ENCODE measurements at regions not wholly inside any gene's neighbourhood (a gene's known extent, or its start where the extent isn't known, plus 50 kb on each side); places are given as distances from the start of the nearest gene placed in this dataset.

DNA sequence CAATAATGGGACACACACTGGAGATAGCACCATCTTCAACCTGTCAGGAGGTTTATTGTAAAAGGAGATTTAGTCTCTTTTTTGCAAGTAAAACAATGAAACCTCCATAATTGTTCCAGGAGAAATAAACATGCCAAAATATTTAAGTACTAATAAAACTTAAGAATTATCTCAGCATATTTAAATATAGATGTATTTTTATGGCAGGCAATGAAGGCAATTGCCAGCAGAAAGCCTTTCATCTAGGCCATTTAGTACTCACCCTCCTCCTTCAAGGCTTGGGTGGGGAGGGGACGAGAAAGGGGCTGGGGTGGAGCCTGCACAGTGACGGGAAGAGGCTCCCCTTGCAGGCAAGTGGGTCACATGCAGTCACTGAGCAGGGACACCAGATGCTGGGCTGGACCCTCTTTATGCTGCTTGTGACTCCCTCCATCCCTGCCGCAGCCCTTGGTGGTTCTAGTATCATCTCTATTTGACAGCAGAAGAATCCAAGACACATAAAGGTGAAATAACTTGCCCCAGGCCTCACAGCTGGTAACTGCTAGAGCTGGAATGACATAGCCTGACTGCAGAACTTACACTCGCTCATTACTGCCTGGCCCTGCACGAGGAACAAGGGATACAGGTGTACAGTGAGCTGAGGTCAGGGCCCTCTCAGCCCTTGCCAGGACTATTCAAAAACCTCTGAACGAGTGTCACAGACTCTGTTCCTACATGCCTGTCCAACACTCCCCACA lies 449.5 kb upstream of the ZMIZ1 start:
- DNase-seq (ENCODE audit: low read depth in 4 of 4, low spot score in 3 of 4) = no peak

DNA sequence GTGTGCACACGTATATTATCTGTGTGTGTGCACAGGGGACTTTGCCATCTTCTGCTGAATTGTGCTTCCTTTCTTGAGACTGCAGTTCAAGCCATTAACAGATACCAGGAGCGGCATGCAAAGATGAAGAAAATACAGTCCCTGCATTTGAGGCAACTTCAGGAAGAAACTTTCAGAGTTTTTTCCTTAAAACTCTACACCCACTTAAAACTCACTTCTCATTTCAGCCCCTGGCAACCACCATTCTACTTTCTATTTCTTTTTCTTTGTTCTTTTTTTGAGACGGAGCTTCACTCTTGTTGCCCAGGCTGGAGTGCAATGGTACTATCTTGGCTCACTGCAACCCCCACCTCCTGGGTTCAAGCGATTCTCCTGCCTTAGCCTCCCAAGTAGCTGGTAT lies 448.9 kb upstream of the ZMIZ1 start:
- DNase-seq (ENCODE audit: low read depth in 4 of 4, low spot score in 3 of 4) = no peak

DNA sequence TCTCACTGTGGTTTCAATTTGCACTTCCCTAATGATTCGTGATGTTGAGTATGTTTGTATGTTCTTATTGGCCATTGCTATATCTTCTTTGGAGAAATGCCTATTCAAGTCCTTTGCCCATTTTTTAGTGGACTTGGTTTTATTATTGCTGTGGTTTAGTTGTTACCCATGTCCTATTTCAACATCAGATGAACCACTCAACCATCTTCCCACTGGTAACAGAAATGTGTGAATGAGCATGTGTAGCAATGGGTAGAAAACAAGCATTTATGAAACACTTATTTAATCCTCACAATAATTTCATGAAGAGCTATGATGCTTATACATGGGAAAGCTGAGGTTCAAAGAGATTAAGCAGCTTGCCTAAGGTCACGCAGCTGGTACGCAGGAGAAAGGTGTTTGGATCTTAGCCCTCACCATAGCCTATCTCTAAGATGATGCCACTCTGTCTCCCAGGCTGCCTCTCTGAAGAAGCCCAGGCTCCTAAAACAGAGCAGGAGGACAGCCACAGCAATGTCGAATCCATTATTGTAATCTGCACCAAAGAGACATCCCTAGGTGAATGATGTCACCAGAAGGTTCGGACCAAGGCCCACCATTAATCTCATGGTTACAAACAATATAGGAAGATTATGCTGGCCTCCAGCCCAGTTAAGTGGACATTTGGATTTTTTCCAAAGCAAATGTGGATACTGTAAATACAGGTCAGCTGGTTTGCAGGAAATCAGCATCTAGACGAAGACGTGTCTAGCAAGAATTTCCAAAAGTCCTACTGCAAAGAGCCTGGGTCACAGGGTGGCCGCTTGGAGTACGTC lies 447.6 kb upstream of the ZMIZ1 start:
- no peak for DNase-seq (ENCODE audit: low read depth in 4 of 4, low spot score in 3 of 4)

DNA sequence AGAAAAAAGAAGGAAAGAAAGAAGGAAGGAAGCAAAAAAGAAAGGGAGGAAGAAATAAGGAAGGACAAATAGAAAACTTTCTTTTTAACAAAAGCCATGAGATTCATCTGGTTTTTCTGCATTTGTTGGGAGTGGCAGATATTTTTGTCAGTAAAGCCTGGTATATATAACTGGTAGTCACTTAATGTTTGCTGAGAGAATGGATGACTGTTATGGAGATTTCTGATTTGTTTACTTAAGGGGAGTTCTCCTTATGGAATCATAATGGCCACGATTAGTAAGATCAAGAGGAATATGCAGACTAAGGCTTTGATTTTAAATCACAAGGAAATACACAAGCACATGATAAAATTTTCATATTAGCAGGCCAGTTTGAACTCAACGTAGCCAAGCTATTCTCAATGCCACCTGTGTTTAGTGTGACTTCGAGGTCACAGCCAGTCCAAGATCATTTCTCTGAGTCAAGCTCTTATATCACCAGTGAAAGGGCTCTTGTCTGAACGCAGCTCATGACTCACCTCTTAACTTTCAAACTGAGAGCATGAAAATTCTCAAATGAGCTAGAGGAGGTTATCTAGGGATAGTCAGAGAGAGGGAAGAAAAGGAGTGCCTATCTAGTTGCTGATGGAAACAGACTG lies 445.1 kb upstream of the ZMIZ1 start:
- no peak for DNase-seq (ENCODE audit: low read depth in 4 of 4, low spot score in 3 of 4)

DNA sequence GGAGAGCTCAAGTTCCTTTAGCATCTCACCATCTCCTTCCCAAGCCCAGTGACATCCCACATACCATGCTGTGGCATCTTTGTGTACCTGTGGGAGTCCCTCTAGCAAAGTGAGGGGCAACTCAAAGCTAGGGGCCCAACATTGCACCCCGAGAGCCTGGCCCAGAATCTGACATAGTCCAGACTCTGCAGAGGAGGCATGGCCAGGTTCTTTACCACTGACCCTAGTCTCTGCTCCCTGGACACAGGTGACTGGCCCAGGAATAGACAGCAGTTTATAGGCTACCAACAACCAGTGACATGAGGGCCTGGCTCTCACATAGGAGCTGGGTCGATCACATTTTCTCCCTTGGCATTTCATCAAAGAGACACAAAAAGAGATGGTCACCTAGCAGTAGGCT lies 444.0 kb upstream of the ZMIZ1 start:
- no peak for DNase-seq (ENCODE audit: low read depth in 4 of 4, low spot score in 3 of 4)

DNA sequence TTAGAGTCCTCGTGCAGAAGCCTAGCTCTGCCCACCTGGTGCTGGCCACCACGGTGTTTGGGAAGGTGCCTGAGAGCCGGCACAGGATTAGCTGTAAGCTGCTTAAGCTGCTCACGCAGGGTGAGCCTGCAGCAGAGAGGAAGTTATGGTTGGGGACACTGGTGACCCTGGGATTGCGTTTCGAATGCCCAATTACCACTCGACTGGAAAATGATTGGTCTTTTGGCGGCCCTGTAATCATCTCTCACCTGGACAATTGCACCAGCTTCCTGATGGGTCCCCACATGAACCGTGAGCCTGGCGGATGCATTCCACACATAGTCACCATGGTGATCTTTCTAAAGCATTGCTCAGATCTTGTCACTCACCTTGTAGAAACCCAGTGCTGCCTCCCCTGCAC lies 442.3 kb upstream of the ZMIZ1 start:
- no peak for DNase-seq (ENCODE audit: low read depth in 4 of 4, low spot score in 3 of 4)

DNA sequence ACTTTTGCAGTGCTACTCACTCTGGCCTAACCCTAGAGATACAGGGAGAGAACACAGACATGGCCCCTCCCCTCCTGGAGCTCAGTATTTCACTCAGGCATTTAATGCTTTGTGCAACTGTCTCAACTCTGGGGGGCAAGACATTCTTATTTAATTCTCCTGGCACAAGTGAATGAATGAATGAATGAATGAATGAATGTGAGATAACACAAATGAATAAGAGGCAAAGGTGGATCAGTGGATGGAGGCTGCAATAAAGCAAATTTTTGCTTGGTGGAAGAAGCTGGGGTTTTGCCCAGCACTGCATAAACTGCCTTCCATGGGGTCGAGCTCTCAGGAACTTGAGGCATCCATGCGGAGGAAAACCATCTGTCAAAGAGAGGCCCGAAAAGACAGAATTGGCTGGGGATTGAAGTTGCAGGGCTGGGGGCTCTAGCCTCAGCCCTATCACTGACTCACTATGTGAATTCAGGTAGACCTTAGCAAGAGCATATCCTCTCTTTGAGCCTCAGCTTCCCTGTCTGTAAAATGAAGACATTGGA lies 441.4 kb upstream of the ZMIZ1 start:
- DNase-seq (ENCODE audit: low read depth in 4 of 4, low spot score in 3 of 4) = no peak

DNA sequence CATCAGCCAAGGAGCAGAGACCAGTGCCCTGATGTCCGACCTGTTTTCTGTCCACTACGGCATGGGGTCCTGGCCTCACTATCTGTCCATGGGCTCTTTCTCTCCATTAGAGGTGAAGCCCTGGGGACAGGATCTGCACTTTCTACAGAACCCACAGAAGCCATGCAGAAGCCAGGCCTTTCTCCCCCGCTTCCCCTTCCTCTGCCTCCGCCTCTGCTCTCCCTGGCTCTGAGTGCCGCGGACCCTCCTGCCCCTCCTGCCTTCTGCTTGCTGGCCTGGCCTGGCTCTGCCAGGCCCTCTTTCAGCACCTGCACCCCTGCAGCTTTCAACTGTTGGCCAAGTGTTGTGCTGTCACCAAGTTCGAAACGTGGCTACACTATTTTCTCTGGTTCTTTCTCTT lies 439.8 kb upstream of the ZMIZ1 start:
- DNase-seq (ENCODE audit: low read depth in 4 of 4, low spot score in 3 of 4) = no peak

DNA sequence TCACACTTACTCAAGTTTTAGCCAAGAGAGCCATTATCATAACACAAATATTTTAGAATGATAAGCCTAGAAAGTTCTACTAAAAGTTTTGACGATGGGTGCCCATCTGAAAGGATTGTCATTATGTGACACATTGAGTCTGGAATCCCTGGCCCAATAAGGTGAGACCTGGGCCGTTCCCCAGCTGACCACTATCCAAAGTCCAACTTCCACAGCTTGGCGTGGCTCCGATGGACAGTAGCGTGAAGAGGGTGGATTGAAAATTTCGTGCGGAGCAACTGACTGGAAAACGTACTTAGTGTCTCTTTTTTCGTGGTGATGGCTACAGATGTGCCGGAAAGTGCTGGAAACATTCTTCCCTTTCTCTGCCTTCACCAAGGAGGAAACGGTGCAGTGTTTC lies 439.0 kb upstream of the ZMIZ1 start:
- no peak for DNase-seq (ENCODE audit: low read depth in 4 of 4, low spot score in 3 of 4)

DNA sequence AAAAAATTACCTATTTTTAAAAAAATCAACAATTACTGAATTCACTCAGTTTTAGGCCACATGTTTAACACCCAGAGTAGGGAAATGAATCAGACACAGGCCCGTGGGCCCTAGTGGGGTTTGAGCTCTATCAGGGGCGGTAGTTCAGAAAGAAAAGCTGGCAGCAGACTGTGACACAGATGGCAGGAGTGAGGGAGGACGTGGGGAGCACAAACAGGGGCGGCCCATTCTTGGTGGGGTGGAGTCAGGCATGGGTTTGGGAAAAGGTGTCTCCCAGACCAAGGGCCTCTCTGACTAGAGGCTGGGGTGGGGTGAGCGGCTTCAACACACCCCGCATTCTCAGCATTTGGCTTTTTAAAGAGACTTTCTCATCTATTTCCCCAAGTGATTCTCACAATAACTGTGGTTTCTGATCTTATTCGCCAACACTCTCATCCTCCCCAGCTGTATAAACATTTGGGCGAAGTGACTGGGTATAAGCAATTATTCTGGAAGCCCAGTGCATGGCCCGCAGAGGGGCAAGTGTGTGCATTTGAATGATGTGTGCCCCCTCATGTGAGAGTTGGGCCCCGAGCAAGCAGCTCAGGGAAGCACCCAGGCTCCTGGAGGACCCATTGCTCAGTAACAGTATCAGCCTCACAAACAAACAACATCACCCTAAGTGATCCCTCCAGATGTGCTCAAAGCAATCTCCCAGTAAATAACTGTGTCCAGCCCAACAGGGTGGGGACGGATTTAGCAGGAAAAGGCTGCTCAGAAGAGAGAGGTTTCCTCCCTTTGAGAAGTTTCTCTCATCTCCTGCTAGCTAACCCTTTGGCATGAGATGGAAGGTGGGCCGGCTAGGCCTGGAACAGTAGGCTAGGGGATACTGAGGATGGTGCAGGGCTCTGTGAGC lies 437.6 kb upstream of the ZMIZ1 start:
- no peak for DNase-seq (ENCODE audit: low read depth in 4 of 4, low spot score in 3 of 4)

DNA sequence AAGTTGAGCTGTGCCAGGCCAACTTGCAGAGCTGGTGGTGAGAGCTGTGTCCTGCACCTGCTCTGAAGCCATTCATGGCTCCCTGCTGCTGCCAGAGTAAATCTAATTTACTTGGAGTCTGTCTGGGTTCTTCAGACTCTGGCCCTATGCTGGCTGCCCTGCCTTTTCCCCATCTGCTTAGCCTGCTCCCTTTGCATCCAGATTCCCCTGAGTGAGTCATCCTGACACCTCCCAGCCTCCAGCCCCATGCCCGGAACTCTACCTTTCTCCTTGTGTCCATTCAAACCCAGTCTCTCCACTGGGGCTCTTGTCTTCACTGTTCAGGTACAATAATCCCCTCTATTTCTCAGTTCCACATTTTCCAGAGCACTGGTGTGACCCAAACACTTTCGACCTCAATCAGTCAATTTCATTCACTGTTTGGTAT lies 434.4 kb upstream of the ZMIZ1 start:
- no peak for DNase-seq (ENCODE audit: low read depth in 4 of 4, low spot score in 3 of 4)

DNA sequence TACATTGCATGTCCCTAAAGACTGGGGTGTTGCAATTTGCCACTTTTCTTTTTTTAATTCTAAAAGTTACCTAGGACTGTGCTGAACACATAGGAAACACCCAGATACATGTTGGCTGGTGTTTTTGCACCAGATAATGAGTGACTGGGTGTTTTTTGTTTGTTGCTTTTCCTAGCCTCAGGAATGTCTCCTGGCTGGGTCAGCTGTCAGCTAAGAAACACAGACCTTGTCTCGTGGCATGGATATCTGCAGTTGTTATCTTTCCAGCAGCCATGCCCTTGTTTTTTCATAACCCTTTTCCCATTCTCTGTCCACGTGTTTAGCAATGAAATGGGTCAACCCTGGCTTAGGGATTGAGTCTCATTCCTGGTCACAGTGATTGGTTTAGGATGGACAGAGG lies 433.9 kb upstream of the ZMIZ1 start:
- DNase-seq (ENCODE audit: low read depth in 4 of 4, low spot score in 3 of 4) = no peak

DNA sequence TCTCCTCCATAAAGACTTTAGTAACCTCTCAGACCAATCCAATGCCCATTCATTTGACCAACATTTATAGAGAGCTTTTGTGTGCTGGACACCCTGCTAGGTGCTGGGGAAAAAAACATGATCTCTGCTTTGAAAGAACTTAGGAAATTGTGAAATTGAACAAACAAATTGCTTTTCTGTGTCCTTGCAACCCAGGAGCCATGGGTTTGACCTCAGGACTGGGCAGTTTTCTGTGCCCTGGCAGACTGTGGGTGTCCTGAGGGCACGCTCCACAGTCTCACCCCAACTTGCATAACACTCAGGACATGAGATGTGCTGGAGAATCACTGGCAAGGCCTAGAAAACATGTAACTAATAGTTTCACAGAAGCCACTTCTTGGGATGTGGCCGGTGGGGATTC lies 429.1 kb upstream of the ZMIZ1 start:
- no peak for DNase-seq (ENCODE audit: low read depth in 4 of 4, low spot score in 3 of 4)

DNA sequence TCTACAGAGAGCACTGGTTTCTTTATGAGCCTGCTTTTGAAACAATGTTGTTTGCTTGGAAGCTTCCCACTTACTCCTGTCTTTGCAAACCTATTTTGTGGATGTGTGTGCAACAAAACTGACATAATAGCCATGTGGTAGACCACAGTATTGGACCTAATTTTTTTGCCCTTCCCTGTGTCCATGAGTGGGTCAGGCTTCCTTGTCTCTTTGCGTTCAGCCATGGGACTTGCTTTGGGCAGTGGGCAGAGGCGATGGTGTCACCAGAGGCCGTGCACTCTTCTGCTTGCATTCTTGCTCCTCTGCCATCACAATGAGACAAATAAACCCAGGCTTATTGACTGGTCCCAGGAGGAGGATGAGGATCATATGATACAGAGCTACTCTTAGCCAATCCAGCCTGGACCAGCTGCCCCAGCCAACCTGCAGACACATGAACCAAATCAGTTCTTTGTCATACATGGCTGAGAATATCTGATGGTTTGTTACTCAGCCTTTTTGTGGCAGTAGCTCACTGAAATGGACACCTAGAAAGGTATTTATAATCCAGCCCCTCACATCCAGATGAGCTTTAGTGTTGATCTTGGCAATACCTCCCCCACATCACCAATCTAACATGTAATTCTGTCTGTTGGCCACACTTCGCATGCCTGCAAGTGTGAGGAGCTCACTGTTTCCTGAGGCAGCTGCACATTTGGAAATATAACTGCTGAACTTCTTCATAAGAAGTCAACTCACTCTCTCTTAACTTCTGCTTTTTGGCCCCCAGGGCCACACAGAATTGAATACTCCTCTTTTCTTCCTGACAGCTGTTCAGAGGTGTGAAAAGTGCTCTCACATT lies 427.8 kb upstream of the ZMIZ1 start:
- DNase-seq (ENCODE audit: low read depth in 4 of 4, low spot score in 3 of 4) = no peak

DNA sequence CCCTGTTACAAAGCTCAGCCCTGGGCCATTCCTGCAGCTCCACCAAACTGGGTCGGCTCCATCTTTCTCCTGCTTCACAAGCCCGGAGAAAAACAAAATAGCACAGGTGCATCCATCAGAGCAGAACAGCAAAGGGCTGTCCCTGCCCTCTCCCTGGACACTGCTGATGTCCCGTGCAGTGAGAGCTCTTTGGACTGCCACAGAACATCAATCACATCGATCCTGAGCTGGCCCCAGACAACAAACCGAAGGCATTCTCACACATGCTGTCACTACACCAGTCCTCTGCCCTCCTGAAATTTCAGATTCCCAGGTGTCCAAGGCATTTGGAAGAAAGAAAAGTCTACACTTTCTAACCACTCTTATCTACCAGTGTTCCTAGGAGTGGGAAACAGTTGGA lies 427.1 kb upstream of the ZMIZ1 start:
- no peak for DNase-seq (ENCODE audit: low read depth in 4 of 4, low spot score in 3 of 4)

DNA sequence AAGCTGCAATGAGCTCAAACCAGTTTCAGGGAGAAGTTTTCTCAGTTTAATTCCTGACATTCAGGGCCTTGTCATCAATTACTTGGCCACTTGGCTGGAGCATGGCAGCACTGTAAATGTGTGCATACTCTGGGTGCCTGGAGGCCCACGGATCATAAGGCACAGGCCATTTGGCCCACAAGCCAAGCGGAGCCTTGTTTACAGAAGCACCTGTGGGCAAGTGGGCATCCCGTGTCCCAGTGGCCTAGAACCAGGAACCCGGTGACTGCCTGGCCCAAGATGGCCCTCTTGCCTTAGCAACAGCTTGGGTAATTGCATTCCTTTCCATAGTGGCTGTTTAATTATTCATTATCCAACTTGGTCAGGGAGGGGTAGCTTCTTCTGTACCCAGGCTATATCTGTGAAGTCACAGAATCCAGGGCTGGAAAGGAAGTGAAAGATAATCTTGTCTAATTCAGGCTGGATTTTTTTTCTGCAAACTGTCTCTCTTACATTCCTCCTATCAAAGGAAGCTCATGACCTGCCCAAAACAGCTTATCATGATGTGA lies 426.4 kb upstream of the ZMIZ1 start:
- DNase-seq (ENCODE audit: low read depth in 4 of 4, low spot score in 3 of 4) = no peak

DNA sequence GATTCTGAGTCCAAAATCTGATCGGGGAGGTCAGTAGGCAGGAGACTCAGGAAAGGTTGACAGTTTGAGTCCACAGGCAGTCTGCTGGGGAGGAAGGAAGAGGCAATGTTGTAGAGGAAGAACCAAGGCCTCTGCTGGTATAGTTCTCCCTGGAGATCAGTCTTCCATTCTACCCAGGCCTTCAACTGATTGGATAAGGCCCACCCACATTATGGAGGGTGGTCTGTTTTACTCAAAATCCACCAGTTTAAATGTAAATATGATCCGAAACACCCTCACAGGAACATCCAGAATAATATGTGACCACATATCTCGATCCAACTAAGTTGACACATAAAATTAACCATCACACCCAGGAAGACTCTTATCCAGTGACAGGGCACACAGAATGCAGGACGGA lies 425.3 kb upstream of the ZMIZ1 start:
- DNase-seq (ENCODE audit: low read depth in 4 of 4, low spot score in 3 of 4) = no peak

DNA sequence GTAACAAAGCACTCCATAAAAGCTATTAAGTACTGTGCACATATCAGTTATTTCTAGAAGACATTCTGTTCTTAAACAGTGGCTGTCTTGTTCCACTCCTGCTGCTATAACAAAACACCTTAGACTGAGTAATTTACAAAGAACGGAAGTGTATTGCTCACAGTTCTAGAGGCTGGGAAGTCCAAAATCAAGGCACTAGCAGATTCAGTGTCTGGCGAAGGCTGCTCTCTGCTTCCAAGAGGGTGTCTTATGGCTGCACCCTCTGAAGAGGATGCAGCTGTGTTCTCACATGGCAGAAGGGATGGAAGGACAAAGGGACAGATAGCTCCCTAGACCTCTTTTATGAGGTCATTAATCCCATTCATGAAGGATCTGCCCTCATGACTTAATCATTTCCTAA lies 424.2 kb upstream of the ZMIZ1 start:
- no peak for DNase-seq (ENCODE audit: low read depth in 4 of 4, low spot score in 3 of 4)

DNA sequence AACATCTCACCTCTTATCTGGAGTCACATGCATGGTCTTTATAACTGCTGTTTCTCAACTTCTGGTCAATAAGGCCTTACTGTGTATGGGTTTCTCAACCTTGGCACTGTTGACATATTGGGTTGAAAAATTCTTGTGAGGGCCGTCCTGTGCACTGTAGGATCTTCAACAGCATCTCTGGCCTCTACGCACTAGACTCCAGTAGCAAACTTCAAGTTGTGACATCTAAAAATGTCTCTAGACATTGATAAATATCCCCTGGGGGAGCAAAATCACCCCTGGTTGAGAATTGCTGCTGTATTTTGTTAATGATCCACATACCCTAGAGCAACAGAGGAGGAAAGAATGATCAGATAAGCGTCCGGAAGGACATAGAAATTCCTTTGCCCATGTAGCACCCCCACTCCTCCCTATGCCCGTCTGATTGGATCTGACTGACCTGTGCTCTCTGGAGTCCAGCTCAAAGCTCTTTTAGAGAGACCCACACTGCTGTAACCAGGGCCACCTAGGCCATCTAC lies 423.5 kb upstream of the ZMIZ1 start:
- no peak for DNase-seq (ENCODE audit: low read depth in 4 of 4, low spot score in 3 of 4)

Data from left renal pelvis (tissue), 4 donors.